ENCODE measurements at regions not wholly inside any gene's neighbourhood (a gene's known extent, or its start where the extent isn't known, plus 50 kb on each side); places are given as distances from the start of the nearest gene placed in this dataset.

DNA sequence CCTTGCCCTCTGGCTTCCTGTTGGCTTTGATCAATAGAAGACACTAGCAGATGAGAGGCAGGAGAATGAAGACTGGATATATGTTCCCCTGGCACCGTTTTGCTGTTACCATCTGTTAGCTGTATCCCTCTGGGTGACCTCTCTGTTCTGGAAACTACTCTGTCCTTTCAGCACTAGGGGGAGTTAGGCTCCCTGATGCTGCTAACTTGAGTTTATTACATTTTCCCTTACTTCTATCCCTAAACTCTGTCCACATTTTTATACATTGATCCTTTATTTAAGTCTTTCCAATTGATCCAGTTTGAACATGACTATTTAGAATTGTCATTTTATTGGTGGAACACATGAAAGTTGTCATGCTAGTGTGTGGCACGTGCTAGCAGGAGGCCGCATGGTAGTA is 1014.3 kb upstream of the CDH2 start:
- DNase-seq (ENCODE audit: low spot score), result no peak
- H3K27ac Mint-ChIP-seq, result no peak overlapping the region
- H3K4me3 Mint-ChIP-seq, result no peak overlapping the region
- H3K9me3 Mint-ChIP-seq, result peaks cover 11% of the 10 kb centered on the region
- no peaks in the 10 kb centered on the region for H3K27me3 Mint-ChIP-seq (ENCODE audit: insufficient read depth)
- intact Hi-C loops (cut with micrococcal nuclease), result no loop called here
- H3K36me3 Mint-ChIP-seq (ENCODE audit: low read depth), result no peaks in the 10 kb centered on the region
- H3K4me1 Mint-ChIP-seq (ENCODE audit: low read depth), result no peaks in the 10 kb centered on the region

DNA sequence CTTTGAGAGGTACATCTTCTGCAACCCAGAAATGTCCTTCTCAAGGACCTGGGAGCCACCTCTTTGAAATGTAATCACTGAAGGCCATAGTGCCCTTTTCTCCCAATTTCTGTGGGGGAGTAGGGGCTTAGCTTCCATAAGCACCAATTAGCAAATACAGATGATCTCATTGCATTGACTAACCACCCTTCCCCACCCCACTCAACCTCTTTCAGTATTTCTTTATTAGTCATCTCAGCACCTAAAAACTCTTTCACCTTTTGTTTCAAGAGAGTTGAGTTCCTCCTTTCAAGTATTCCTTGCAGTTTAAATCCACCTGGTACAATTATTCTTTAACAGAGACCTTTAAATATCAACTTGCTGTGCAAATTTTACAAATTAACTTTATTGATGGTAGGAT is 1011.8 kb upstream of the CDH2 start:
- intact Hi-C loops (cut with micrococcal nuclease), result no loop called here
- Mint-ChIP-seq H3K4me3 (no peak overlapping the region), H3K9me3 (peaks cover 5% of the 10 kb centered on the region), H3K27me3 (ENCODE audit: insufficient read depth) (no peaks in the 10 kb centered on the region), H3K36me3 (ENCODE audit: low read depth) (no peaks in the 10 kb centered on the region), H3K27ac (no peak overlapping the region), H3K4me1 (ENCODE audit: low read depth) (no peaks in the 10 kb centered on the region)
- DNase-seq (ENCODE audit: low spot score), result no peak

DNA sequence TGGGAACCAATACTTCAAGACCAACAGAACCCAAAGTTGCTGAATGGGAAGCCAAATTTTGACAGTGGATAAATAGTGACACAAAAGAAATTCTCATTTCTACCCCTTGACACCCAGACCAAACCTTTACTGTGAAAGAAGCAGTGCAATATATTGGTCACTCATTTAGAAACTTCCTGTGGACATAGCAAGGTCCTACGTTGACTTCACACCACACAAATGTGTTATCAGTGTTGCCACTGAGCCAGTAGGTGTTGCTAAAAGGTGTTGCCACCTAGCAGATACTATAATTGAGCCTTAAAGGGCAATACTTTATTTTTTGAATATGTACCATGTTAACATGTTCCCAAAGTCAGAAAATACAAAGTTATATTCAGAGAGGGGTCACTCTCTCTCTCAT is 1008.9 kb upstream of the CDH2 start:
- Mint-ChIP-seq H3K27ac (no peak overlapping the region), H3K4me3 (no peak overlapping the region), H3K9me3 (peaks cover 13% of the 10 kb centered on the region), H3K36me3 (ENCODE audit: low read depth) (no peaks in the 10 kb centered on the region), H3K27me3 (ENCODE audit: insufficient read depth) (no peaks in the 10 kb centered on the region), H3K4me1 (ENCODE audit: low read depth) (no peaks in the 10 kb centered on the region)
- intact Hi-C loops (cut with micrococcal nuclease), result no loop called here
- no peak for DNase-seq (ENCODE audit: low spot score)

- Mint-ChIP-seq H3K27ac (no peak overlapping the region), H3K4me1 (ENCODE audit: low read depth) (no peaks in the 10 kb centered on the region), H3K9me3 (peaks cover 18% of the 10 kb centered on the region), H3K27me3 (ENCODE audit: insufficient read depth) (no peaks in the 10 kb centered on the region), H3K36me3 (ENCODE audit: low read depth) (no peaks in the 10 kb centered on the region), H3K4me3 (no peak overlapping the region)
- DNase-seq (ENCODE audit: low spot score), result no peak
- intact Hi-C loops (cut with micrococcal nuclease), result no loop called here
These were observed 1007.7 kb upstream of the CDH2 start for GRCh38 chr18:29184654-29185053.

DNA sequence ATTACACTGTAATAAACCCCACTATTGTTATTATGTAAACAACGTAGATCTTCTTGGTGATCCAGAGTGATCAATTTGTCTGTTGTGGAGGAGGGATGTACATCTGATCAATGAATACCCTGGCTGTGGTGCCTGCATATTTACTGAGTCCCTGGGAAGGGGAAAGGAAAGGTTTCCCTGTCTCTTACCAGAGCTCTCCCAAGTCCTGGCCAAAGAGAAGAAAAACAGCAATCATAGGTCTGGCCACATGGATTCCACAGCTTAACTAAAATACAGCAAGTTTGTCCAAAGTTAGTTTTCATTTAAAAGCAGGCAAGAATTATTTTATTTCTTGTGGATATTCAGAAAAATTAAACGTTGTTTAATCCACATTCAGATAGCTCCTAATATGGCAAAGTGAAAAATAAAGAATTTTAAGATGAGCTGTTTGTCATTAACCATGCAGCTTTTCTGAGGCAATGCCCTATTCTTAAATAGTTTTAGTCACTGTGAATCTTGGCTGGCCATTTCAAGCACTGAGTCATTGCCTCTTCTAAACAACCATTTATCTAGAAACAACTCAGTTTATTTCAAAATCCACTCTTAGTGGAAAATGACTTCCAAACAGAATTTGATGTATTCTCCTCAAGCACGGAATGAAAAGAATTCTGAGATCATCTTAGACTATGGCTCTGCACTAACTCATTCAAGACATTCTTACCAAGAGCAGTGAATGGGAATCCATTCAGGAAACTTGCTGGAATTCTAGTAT is 1004.4 kb upstream of the CDH2 start:
- H3K9me3 Mint-ChIP-seq, result peaks cover 21% of the 10 kb centered on the region
- H3K4me1 Mint-ChIP-seq (ENCODE audit: low read depth), result no peaks in the 10 kb centered on the region
- no peaks in the 10 kb centered on the region for H3K36me3 Mint-ChIP-seq (ENCODE audit: low read depth)
- intact Hi-C loops (cut with micrococcal nuclease), result no loop called here
- DNase-seq (ENCODE audit: low spot score), result no peak
- no peak overlapping the region for H3K4me3 Mint-ChIP-seq
- H3K27ac Mint-ChIP-seq, result no peak overlapping the region
- no peaks in the 10 kb centered on the region for H3K27me3 Mint-ChIP-seq (ENCODE audit: insufficient read depth)

- Mint-ChIP-seq H3K27me3 (ENCODE audit: insufficient read depth) (no peaks in the 10 kb centered on the region), H3K27ac (no peak overlapping the region), H3K9me3 (peaks cover 18% of the 10 kb centered on the region), H3K4me1 (ENCODE audit: low read depth) (no peaks in the 10 kb centered on the region), H3K36me3 (ENCODE audit: low read depth) (no peaks in the 10 kb centered on the region), H3K4me3 (no peak overlapping the region)
- DNase-seq (ENCODE audit: low spot score), result no peak
- intact Hi-C loops (cut with micrococcal nuclease), result no loop called here
These were observed 999.8 kb upstream of the CDH2 start for GRCh38 chr18:29176681-29177080.

DNA sequence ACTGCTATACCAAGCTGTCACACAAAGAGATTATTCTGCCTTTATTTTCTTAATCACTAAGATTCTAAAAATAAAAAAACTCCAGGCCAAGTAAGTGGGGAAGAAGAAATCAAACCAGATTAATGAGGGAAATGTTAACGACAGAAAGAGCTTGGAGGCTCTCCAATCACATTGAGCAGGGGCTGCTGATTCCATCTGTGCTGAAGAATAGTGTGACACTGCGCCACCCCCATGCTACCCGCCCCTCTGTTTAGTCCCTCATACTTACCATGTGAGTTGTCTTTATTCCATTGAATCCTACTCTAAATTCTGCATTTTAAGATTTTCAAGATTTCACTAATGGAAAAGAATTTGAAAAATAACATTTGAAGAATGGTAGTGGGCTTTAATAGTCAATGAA is 998.0 kb upstream of the CDH2 start:
- H3K4me1 Mint-ChIP-seq (ENCODE audit: low read depth), result no peaks in the 10 kb centered on the region
- H3K9me3 Mint-ChIP-seq, result peaks cover 15% of the 10 kb centered on the region
- H3K27ac Mint-ChIP-seq, result no peak overlapping the region
- intact Hi-C loops (cut with micrococcal nuclease), result no loop called here
- no peak overlapping the region for H3K4me3 Mint-ChIP-seq
- H3K27me3 Mint-ChIP-seq (ENCODE audit: insufficient read depth), result no peaks in the 10 kb centered on the region
- no peak for DNase-seq (ENCODE audit: low spot score)
- H3K36me3 Mint-ChIP-seq (ENCODE audit: low read depth), result no peaks in the 10 kb centered on the region

- Mint-ChIP-seq H3K9me3 (peaks cover 23% of the 10 kb centered on the region), H3K4me3 (no peak overlapping the region), H3K36me3 (ENCODE audit: low read depth) (no peaks in the 10 kb centered on the region), H3K27me3 (ENCODE audit: insufficient read depth) (no peaks in the 10 kb centered on the region), H3K27ac (no peak overlapping the region), H3K4me1 (ENCODE audit: low read depth) (no peaks in the 10 kb centered on the region)
- intact Hi-C loops (cut with micrococcal nuclease), result no loop called here
- no peak for DNase-seq (ENCODE audit: low spot score)
These were observed 995.8 kb upstream of the CDH2 start for GRCh38 chr18:29172756-29173067.

GRCh38 chr18:29171892-29172755 is 995.2 kb upstream of the CDH2 start:
- H3K27me3 Mint-ChIP-seq (ENCODE audit: insufficient read depth), result no peaks in the 10 kb centered on the region
- no peaks in the 10 kb centered on the region for H3K4me1 Mint-ChIP-seq (ENCODE audit: low read depth)
- no peak overlapping the region for H3K27ac Mint-ChIP-seq
- H3K9me3 Mint-ChIP-seq, result peaks cover 20% of the 10 kb centered on the region
- no peak overlapping the region for H3K4me3 Mint-ChIP-seq
- intact Hi-C loops (cut with micrococcal nuclease), result no loop called here
- DNase-seq (ENCODE audit: low spot score), result no peak
- no peaks in the 10 kb centered on the region for H3K36me3 Mint-ChIP-seq (ENCODE audit: low read depth)

GRCh38 chr18:29169599-29169998 is 992.7 kb upstream of the CDH2 start:
- no peak for DNase-seq (ENCODE audit: low spot score)
- Mint-ChIP-seq H3K9me3 (peaks cover 31% of the 10 kb centered on the region), H3K4me3 (no peak overlapping the region), H3K27ac (no peak overlapping the region), H3K4me1 (ENCODE audit: low read depth) (no peaks in the 10 kb centered on the region), H3K27me3 (ENCODE audit: insufficient read depth) (no peaks in the 10 kb centered on the region), H3K36me3 (ENCODE audit: low read depth) (no peaks in the 10 kb centered on the region)
- intact Hi-C loops (cut with micrococcal nuclease), result no loop called here

GRCh38 chr18:29164993-29165599 is 988.2 kb upstream of the CDH2 start:
- Mint-ChIP-seq H3K27ac (no peak overlapping the region), H3K27me3 (ENCODE audit: insufficient read depth) (no peaks in the 10 kb centered on the region), H3K36me3 (ENCODE audit: low read depth) (no peaks in the 10 kb centered on the region), H3K9me3 (peaks cover 26% of the 10 kb centered on the region), H3K4me1 (ENCODE audit: low read depth) (no peaks in the 10 kb centered on the region), H3K4me3 (no peak overlapping the region)
- intact Hi-C loops (cut with micrococcal nuclease), result no loop called here
- no peak for DNase-seq (ENCODE audit: low spot score)

DNA sequence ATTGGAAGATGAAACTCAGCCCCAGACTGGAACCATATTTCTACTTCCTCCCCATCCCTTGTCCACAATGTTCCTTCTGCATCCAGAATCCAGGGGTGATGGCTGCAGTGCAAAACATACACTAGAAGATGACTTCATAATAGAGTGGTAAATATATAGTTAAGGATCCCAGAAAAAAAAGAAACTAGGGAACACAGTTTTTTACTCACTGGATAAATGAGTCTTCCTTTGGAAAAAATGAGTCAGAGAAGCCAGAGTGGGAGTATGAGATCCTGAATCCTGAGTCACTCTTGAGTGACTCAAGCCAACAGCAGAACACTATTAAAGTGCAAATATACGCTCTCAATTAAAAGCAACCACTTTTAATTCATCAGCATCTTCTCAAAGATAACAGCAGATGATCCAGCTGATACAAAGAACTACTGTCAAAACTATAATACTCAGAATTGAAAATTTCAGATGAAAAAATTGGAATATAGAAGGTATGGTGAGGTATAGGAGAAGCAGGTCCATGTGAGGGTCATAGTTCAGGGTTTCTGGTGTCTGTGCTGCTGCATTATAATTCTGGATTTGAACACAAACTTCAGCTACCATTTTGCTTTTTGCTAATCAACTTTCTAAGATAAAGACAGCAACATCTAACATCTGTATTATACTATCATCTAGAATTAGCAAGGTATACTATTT is 987.2 kb upstream of the CDH2 start:
- Mint-ChIP-seq H3K27ac (no peak overlapping the region), H3K4me3 (no peak overlapping the region), H3K36me3 (ENCODE audit: low read depth) (no peaks in the 10 kb centered on the region), H3K4me1 (ENCODE audit: low read depth) (no peaks in the 10 kb centered on the region), H3K27me3 (ENCODE audit: insufficient read depth) (no peaks in the 10 kb centered on the region), H3K9me3 (peaks cover 23% of the 10 kb centered on the region)
- no peak for DNase-seq (ENCODE audit: low spot score)
- intact Hi-C loops (cut with micrococcal nuclease), result no loop called here

GRCh38 chr18:29163596-29163995 is 986.7 kb upstream of the CDH2 start:
- peaks cover 18% of the 10 kb centered on the region for H3K9me3 Mint-ChIP-seq
- intact Hi-C loops (cut with micrococcal nuclease), result no loop called here
- no peak for DNase-seq (ENCODE audit: low spot score)
- no peaks in the 10 kb centered on the region for H3K36me3 Mint-ChIP-seq (ENCODE audit: low read depth)
- H3K27ac Mint-ChIP-seq, result no peak overlapping the region
- H3K4me1 Mint-ChIP-seq (ENCODE audit: low read depth), result no peaks in the 10 kb centered on the region
- H3K27me3 Mint-ChIP-seq (ENCODE audit: insufficient read depth), result no peaks in the 10 kb centered on the region
- no peak overlapping the region for H3K4me3 Mint-ChIP-seq
